Fibroblast of lung (primary cell): ENCODE measurements at regions not wholly inside any gene's neighbourhood (a gene's known extent, or its start where the extent isn't known, plus 50 kb on each side); places are given as distances from the start of the nearest gene placed in this dataset.

ENCODE experiments used
- DNase-seq, 2 donors: peaks; one replicate each; pipeline versions ENCODE4 v3.0.0 to v3.0.0-alpha.2; 2010; ENCODE audit warnings: low read depth in 2 of 2
- H2AFZ ChIP-seq: 2 replicates; pipeline ENCODE4 v1.5.1; 2012; ENCODE audit warnings: low read length, control low read depth, inconsistent platforms
- H3K27ac ChIP-seq: 2 replicates; pipeline ENCODE4 v1.5.1; 2011; ENCODE audit warnings: low read length, control low read depth; ENCODE audit not compliant: insufficient read depth
- H3K27me3 ChIP-seq: 2 replicates; pipeline ENCODE4 v1.5.1; 2011; ENCODE audit warnings: mild to moderate bottlenecking, low read length; ENCODE audit not compliant: control insufficient read depth, insufficient read depth
- H3K36me3 ChIP-seq: 2 replicates; pipeline ENCODE4 v1.5.1; 2011; ENCODE audit warnings: low read length; ENCODE audit not compliant: control insufficient read depth, insufficient read depth
- H3K4me1 ChIP-seq: 2 replicates; pipeline ENCODE4 v1.5.1; 2011; ENCODE audit warnings: low read length; ENCODE audit not compliant: control insufficient read depth, insufficient read depth; ENCODE audit errors: extremely low read depth
- H3K4me2 ChIP-seq: 2 replicates; pipeline ENCODE4 v1.5.1; 2011; ENCODE audit warnings: low read length, control low read depth; ENCODE audit not compliant: insufficient read depth; ENCODE audit errors: extremely low read depth
- H3K4me3 ChIP-seq, 4 experiments: fragments of 200-600 bp in 1 of 4; sonication (generic) in 1 of 4; replicated peaks in 1 of 4; 2 replicates each; pipeline ENCODE4 v1.5.1; 2011 to 2016; ENCODE audit warnings: low read length in 4 of 4, low read depth in 3 of 4, mild to moderate bottlenecking in 3 of 4, control low read depth in 2 of 4, inconsistent platforms in 1 of 4, mixed read lengths in 1 of 4; ENCODE audit not compliant: insufficient read depth in 1 of 4; ENCODE audit errors: control extremely low read depth in 1 of 4
- H3K79me2 ChIP-seq: 2 replicates; pipeline ENCODE4 v1.5.1; 2012; ENCODE audit warnings: mild to moderate bottlenecking, low read length, inconsistent platforms; ENCODE audit not compliant: control insufficient read depth, insufficient read depth
- H3K9ac ChIP-seq: 2 replicates; pipeline ENCODE4 v1.5.1; 2011; ENCODE audit warnings: mild to moderate bottlenecking, low read length, control low read depth; ENCODE audit not compliant: insufficient read depth
- H3K9me3 ChIP-seq: 2 replicates; pipeline ENCODE4 v1.5.1; 2012; ENCODE audit warnings: low read depth, low read length; ENCODE audit not compliant: control insufficient read depth, insufficient read depth
- H4K20me1 ChIP-seq: 2 replicates; pipeline ENCODE4 v1.5.1; 2011; ENCODE audit warnings: low read length; ENCODE audit not compliant: control insufficient read depth, insufficient read depth; ENCODE audit errors: extremely low read depth
- CTCF ChIP-seq, 2 donors: IDR thresholded peaks in 1 of 2; conservative IDR thresholded peaks in 1 of 2; 1 replicate in 1 of 2; 2 replicates in 1 of 2; pipeline ENCODE4 v1.5.1; 2011 to 2012; ENCODE audit warnings: low read length in 2 of 2, control low read depth in 1 of 2, inconsistent platforms in 1 of 2, low read depth in 1 of 2, mild to moderate bottlenecking in 1 of 2
- EZH2 ChIP-seq: IDR thresholded peaks from 2 replicates; pipeline ENCODE4 v1.5.1; 2012; ENCODE audit warnings: low read length, control low read depth, mild to moderate bottlenecking; ENCODE audit errors: missing control alignments

- H3K4me3 ChIP-seq, result no peak overlapping the region
- no peak overlapping the region for H2AFZ ChIP-seq
- no peak overlapping the region for H3K27ac ChIP-seq
- TF ChIP-seq EZH2 (no peak), CTCF (conservative IDR thresholded peaks at IDR 0.05 in 1 of 2, IDR thresholded peaks at IDR 0.05 in 1 of 2; ENCODE audit: low read depth in 1 of 2, low read length in 2 of 2) (no peak)
- H3K4me1 ChIP-seq, result no peaks in the 10 kb centered on the region
- H3K27me3 ChIP-seq, result no peaks in the 10 kb centered on the region
- H3K9ac ChIP-seq, result no peak overlapping the region
- H3K4me2 ChIP-seq, result no peak overlapping the region
- H4K20me1 ChIP-seq, result no peaks in the 10 kb centered on the region
- no peak for DNase-seq
- no peaks in the 10 kb centered on the region for H3K36me3 ChIP-seq
- H3K9me3 ChIP-seq, result no peaks in the 10 kb centered on the region
- H3K79me2 ChIP-seq, result no peaks in the 10 kb centered on the region
Observed at GRCh38 chr4:179071131-179071530, 1628.9 kb upstream of the AGA start.

- H3K9me3 ChIP-seq, result no peaks in the 10 kb centered on the region
- no peaks in the 10 kb centered on the region for H3K27me3 ChIP-seq
- no peaks in the 10 kb centered on the region for H3K4me1 ChIP-seq
- H3K27ac ChIP-seq, result no peak overlapping the region
- no peak for DNase-seq
- H3K9ac ChIP-seq, result no peak overlapping the region
- no peak overlapping the region for H3K4me3 ChIP-seq
- TF ChIP-seq CTCF (conservative IDR thresholded peaks at IDR 0.05 in 1 of 2, IDR thresholded peaks at IDR 0.05 in 1 of 2; ENCODE audit: low read depth in 1 of 2, low read length in 2 of 2), result no peak
- no peak for TF ChIP-seq EZH2
- no peaks in the 10 kb centered on the region for H4K20me1 ChIP-seq
- H3K79me2 ChIP-seq, result no peaks in the 10 kb centered on the region
- H3K4me2 ChIP-seq, result no peak overlapping the region
- no peaks in the 10 kb centered on the region for H3K36me3 ChIP-seq
- no peak overlapping the region for H2AFZ ChIP-seq
Observed at GRCh38 chr4:179076865-179077264, 1634.6 kb upstream of the AGA start.

GRCh38 chr4:179095585-179096221 is 1653.5 kb upstream of the AGA start:
- no peak overlapping the region for H2AFZ ChIP-seq
- H3K4me2 ChIP-seq, result no peak overlapping the region
- H3K36me3 ChIP-seq, result no peaks in the 10 kb centered on the region
- no peak overlapping the region for H3K4me3 ChIP-seq
- H3K4me1 ChIP-seq, result no peaks in the 10 kb centered on the region
- no peaks in the 10 kb centered on the region for H3K27me3 ChIP-seq
- no peaks in the 10 kb centered on the region for H3K79me2 ChIP-seq
- H4K20me1 ChIP-seq, result no peaks in the 10 kb centered on the region
- no peak overlapping the region for H3K9ac ChIP-seq
- TF ChIP-seq CTCF (conservative IDR thresholded peaks at IDR 0.05 in 1 of 2, IDR thresholded peaks at IDR 0.05 in 1 of 2; ENCODE audit: low read depth in 1 of 2, low read length in 2 of 2) (no peak), EZH2 (no peak)
- H3K27ac ChIP-seq, result no peak overlapping the region
- no peaks in the 10 kb centered on the region for H3K9me3 ChIP-seq
- DNase-seq, result peak; percentile 46 to 72
